K562 (cell line): ENCODE measurements at regions not wholly inside any gene's neighbourhood (a gene's known extent, or its start where the extent isn't known, plus 50 kb on each side); places are given as distances from the start of the nearest gene placed in this dataset.
"Not testable (repeated sequence)": the region's sequence is repeated elsewhere in the genome, so short reads cannot be mapped to it uniquely, and the experiment has no call there.

Experiments
- ATAC-seq: fragments of 200-7000 bp; cut with Tn5 transposase; 3 replicates; pipeline ENCODE4 v1.9.1; 2020; ENCODE audit warnings: moderate library complexity
- BruUV-seq: library from RNA; stranded (reverse); fragments of 400-500 nt; replicated peaks from 2 replicates; lab custom pipeline; 2021; lab: Mats Ljungman, UMichigan
- CTCF ChIA-PET: fragments of 300-600 bp; formaldehyde crosslinking; extraction: SDS; loops from one replicate; lab custom pipeline; 2021; ENCODE audit warnings: low intra/inter-chr PET ratio; lab: Yijun Ruan, JAX
- POLR2A ChIA-PET: fragments of 300-600, 350-650 bp; sonication (Branson Sonifier 250); formaldehyde crosslinking; extraction: SDS; loops from one replicate; lab custom pipeline; 2021; ENCODE audit warnings: antibody characterized with exemption, inconsistent platforms; lab: Yijun Ruan, JAX
- DNase-seq, 4 experiments: peaks; one replicate each; pipeline versions ENCODE4 v3.0.0 to v3.0.0-alpha.2; 2011 to 2018; ENCODE audit warnings: low spot score in 3 of 4, mixed read lengths in 3 of 4; ENCODE audit errors: extremely low read depth in 1 of 4
- FAIRE-seq: peaks from 2 replicates; lab custom pipeline; 2011; peaks lifted over from hg19 to GRCh38; lab: Jason Lieb, UNC
- H2AFZ ChIP-seq: 2 replicates; pipeline ENCODE4 v1.6.0; 2011; ENCODE audit warnings: low read depth, low read length, control low read depth, inconsistent platforms
- H3K27ac ChIP-seq: fragments of 200-600 bp; 3 replicates; pipeline ENCODE4 v1.8.0; 2011; ENCODE audit warnings: low read depth, mild to moderate bottlenecking, control low read depth, inconsistent platforms, low read length, moderate library complexity, mixed read lengths; ENCODE audit errors: extremely low read depth
- H3K27me3 ChIP-seq, 2 experiments: fragments of 300-600 bp in 1 of 2; 2 replicates in 1 of 2; 3 replicates in 1 of 2; pipeline versions ENCODE4 v1.6.0 to v1.8.0; 2011; ENCODE audit warnings: inconsistent platforms in 2 of 2, low read length in 2 of 2, mild to moderate bottlenecking in 1 of 2, mixed read lengths in 1 of 2, moderate library complexity in 1 of 2; ENCODE audit not compliant: control insufficient read depth in 2 of 2, insufficient read depth in 2 of 2
- H3K36me3 ChIP-seq: fragments of 300-600 bp; 3 replicates; pipeline ENCODE4 v1.8.0; 2011; ENCODE audit warnings: mild to moderate bottlenecking, low read length, inconsistent platforms; ENCODE audit not compliant: control insufficient read depth, insufficient read depth
- H3K4me1 ChIP-seq, 2 experiments: fragments of 200-600 bp in 1 of 2; replicated peaks in 1 of 2; 2 replicates in 1 of 2; 3 replicates in 1 of 2; pipeline versions ENCODE4 v1.5.1 to v1.8.0; 2011; ENCODE audit warnings: inconsistent platforms in 2 of 2, low read length in 2 of 2, mild to moderate bottlenecking in 1 of 2, mixed read lengths in 1 of 2, moderate library complexity in 1 of 2; ENCODE audit not compliant: control insufficient read depth in 2 of 2, insufficient read depth in 2 of 2
- H3K4me2 ChIP-seq: 2 replicates; pipeline ENCODE4 v1.6.1; 2011; ENCODE audit warnings: low read length, control low read depth, inconsistent platforms, mixed read lengths; ENCODE audit not compliant: insufficient read depth
- H3K4me3 ChIP-seq: fragments of 200-600 bp; sonication (generic), shearing (Covaris generic); 2 replicates; pipeline ENCODE4 v1.5.1; 2016; ENCODE audit warnings: control low read depth, inconsistent platforms
- H3K79me2 ChIP-seq: fragments of 200-600 bp; 3 replicates; pipeline ENCODE4 v1.8.0; 2011; ENCODE audit warnings: low read length, inconsistent platforms; ENCODE audit not compliant: control insufficient read depth, insufficient read depth
- H3K9ac ChIP-seq, 2 experiments: 2 replicates each; pipeline versions ENCODE4 v1.6.0 to v1.6.1; 2011; ENCODE audit warnings: low read depth in 2 of 2, low read length in 2 of 2, control low read depth in 1 of 2, inconsistent platforms in 1 of 2, mild to moderate bottlenecking in 1 of 2, mixed read lengths in 1 of 2; ENCODE audit not compliant: insufficient read depth in 1 of 2
- H3K9me1 ChIP-seq: one replicate; pipeline ENCODE4 v1.6.0; 2011; ENCODE audit warnings: inconsistent platforms, mild to moderate bottlenecking, low read length, moderate library complexity; ENCODE audit not compliant: control insufficient read depth, insufficient read depth
- H3K9me3 ChIP-seq: replicated peaks from 2 replicates; pipeline ENCODE4 v1.5.1; 2011; ENCODE audit warnings: low read depth, low read length, inconsistent platforms; ENCODE audit not compliant: control insufficient read depth, insufficient read depth
- H4K20me1 ChIP-seq: replicated peaks from 2 replicates; pipeline ENCODE4 v1.6.1; 2011; ENCODE audit warnings: low read length, inconsistent platforms, mixed read lengths; ENCODE audit not compliant: control insufficient read depth, insufficient read depth
- E4F1 ChIP-seq: fragments of 250-450 bp; sonication (Bioruptor Pico); IDR thresholded peaks from 2 replicates; pipeline ENCODE4 v1.5.0; 2021; ENCODE audit warnings: mild to moderate bottlenecking, borderline replicate concordance
- FOXA3 ChIP-seq, 2 experiments: fragments of 450-650 bp in 1 of 2; sonication (generic) in 1 of 2; formaldehyde crosslinking; IDR thresholded peaks in 1 of 2; conservative IDR thresholded peaks in 1 of 2; 2 replicates each; pipeline versions ENCODE4 v1.4.0 to v1.8.0; 2020 to 2022; ENCODE audit warnings: mild to moderate bottlenecking in 2 of 2, missing genetic modification reagents in 1 of 2
- TOE1 ChIP-seq, 2 experiments: fragments of 450-650 bp in 1 of 2; sonication (generic) in 1 of 2; formaldehyde crosslinking in 1 of 2; IDR thresholded peaks; 2 replicates each; pipeline versions ENCODE4 v1.7.1 to v1.8.0; 2016 to 2022; ENCODE audit warnings: borderline replicate concordance in 2 of 2, mild to moderate bottlenecking in 2 of 2, antibody characterized with exemption in 1 of 2, inconsistent platforms in 1 of 2, low read depth in 1 of 2, missing genetic modification reagents in 1 of 2, moderate library complexity in 1 of 2
- WGBS: fragments of 100-300 bp; shearing (Covaris generic); methylation state at CpG from one replicate; pipeline ENCODE4 v1.1.6; 2016; ENCODE audit warnings: low coverage, mixed read lengths; ENCODE audit not compliant: insufficient coverage; ENCODE audit errors: missing lambda C conversion rate; 5-methylcytosine and 5-hydroxymethylcytosine counted together
- in situ Hi-C: fragments of 300-500 bp; cut with MboI; formaldehyde crosslinking; loops from 4 replicates; pipeline ENCODE4 v1.15.0; 2018; ENCODE audit warnings: inconsistent platforms, mixed read lengths
- intact Hi-C: fragments of 100-400 bp; cut with micrococcal nuclease; formaldehyde crosslinking; loops from 2 replicates; pipeline ENCODE4 v1.14.2; 2022

GRCh38 chrY:10993955-10994354 lies 1466.3 kb downstream of the TSPY10 start:
- BruUV-seq: no TSS peak
- H3K79me2 ChIP-seq: no peaks in the 10 kb centered on the region
- no peak overlapping the region for H3K9ac ChIP-seq
- H4K20me1 ChIP-seq: no peaks in the 10 kb centered on the region
- no peaks in the 10 kb centered on the region for H3K36me3 ChIP-seq
- no peak for ATAC-seq
- H3K4me1 ChIP-seq: no peaks in the 10 kb centered on the region
- WGBS: no CpG with 5 or more reads among the region's 2 CpGs
- H2AFZ ChIP-seq: no peak overlapping the region
- CTCF ChIA-PET: no interaction called here
- POLR2A ChIA-PET: no interaction called here
- in situ Hi-C loops (no loop called here), intact Hi-C loops (no loop called here)
- no peaks in the 10 kb centered on the region for H3K9me1 ChIP-seq
- FAIRE-seq: no peak
- no peak overlapping the region for H3K4me3 ChIP-seq
- no peaks in the 10 kb centered on the region for H3K27me3 ChIP-seq
- H3K4me2 ChIP-seq: no peak overlapping the region
- TF ChIP-seq E4F1 (CRISPR knock-in tag) (no peak), FOXA3 (CRISPR knock-in tag; conservative IDR thresholded peaks at IDR 0.05 in 1 of 2, IDR thresholded peaks at IDR 0.05 in 1 of 2) (no peak), TOE1 (IDR thresholded peaks at IDR 0.05; ENCODE audit: borderline replicate concordance) (no peak), TOE1 (CRISPR knock-in tag; IDR thresholded peaks at IDR 0.05; ENCODE audit: borderline replicate concordance, low read depth) (no peak)
- no peaks in the 10 kb centered on the region for H3K9me3 ChIP-seq
- no peak for DNase-seq
- H3K27ac ChIP-seq: no peak overlapping the region

- H3K9me3 ChIP-seq, H3K27me3 ChIP-seq, ATAC-seq, H3K4me1 ChIP-seq, BruUV-seq, H3K9me1 ChIP-seq, intact Hi-C loops, H4K20me1 ChIP-seq, H3K4me3 ChIP-seq, FAIRE-seq, H3K79me2 ChIP-seq, H3K36me3 ChIP-seq, H3K9ac ChIP-seq, POLR2A ChIA-PET, CTCF ChIA-PET, DNase-seq, H3K27ac ChIP-seq, in situ Hi-C loops, H2AFZ ChIP-seq, H3K4me2 ChIP-seq: not testable (repeated sequence)
- 0% methylated on average over 1 of the region's 5 CpGs for WGBS
These were observed 1472.0 kb downstream of the TSPY10 start for GRCh38 chrY:10999715-11000114.

GRCh38 chrY:11014229-11014628 lies 1486.5 kb downstream of the TSPY10 start:
- WGBS: no CpG with 5 or more reads among the region's 3 CpGs
- H3K9ac ChIP-seq, H3K27ac ChIP-seq, in situ Hi-C loops, H3K27me3 ChIP-seq, H3K4me2 ChIP-seq, H2AFZ ChIP-seq, ATAC-seq, FAIRE-seq, CTCF ChIA-PET, H3K4me3 ChIP-seq, H3K79me2 ChIP-seq, DNase-seq, H3K9me3 ChIP-seq, intact Hi-C loops, BruUV-seq, H4K20me1 ChIP-seq, H3K4me1 ChIP-seq, H3K36me3 ChIP-seq, H3K9me1 ChIP-seq, POLR2A ChIA-PET: not testable (repeated sequence)
